Astrocyte of the spinal cord (primary cell): ENCODE measurements at regions not wholly inside any gene's neighbourhood (a gene's known extent, or its start where the extent isn't known, plus 50 kb on each side); places are given as distances from the start of the nearest gene placed in this dataset.
"Not testable (repeated sequence)": the region's sequence is repeated elsewhere in the genome, so short reads cannot be mapped to it uniquely, and the experiment has no call there.

ENCODE experiments used
- DNase-seq: peaks from one replicate; pipeline ENCODE4 v3.0.0; 2011; ENCODE audit warnings: low read depth, low spot score
- H3K4me3 ChIP-seq: 2 replicates; pipeline ENCODE4 v1.5.1; 2011; ENCODE audit warnings: low read depth, mild to moderate bottlenecking, low read length, moderate library complexity
- in situ Hi-C: cut with HindIII; loops from 2 replicates; pipeline ENCODE4 v1.10.0; 2017; ENCODE audit warnings: low sequenced_read_pairs
- TF ChIP-seq, protein P1 (sequence below): IDR thresholded peaks from 2 replicates; pipeline ENCODE4 v1.5.1; 2012; ENCODE audit warnings: low read depth, mild to moderate bottlenecking, low read length, inconsistent platforms

DNA sequence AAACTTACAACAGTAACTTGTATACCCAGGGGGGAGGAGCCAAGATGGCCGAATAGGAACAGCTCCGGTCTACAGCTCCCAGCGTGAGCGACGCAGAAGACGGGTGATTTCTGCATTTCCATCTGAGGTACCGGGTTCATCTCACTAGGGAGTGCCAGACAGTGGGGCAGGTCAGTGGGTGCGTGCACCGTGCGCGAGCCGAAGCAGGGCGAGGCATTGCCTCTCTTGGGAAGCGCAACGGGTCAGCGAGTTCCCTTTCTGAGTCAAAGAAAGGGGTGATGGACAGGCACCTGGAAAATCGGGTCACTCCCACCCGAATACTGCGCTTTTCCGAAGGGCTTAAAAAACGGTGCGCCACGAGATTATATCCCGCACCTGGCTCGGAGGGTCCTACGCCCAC is 278.8 kb downstream of the FAM47B start:
- in situ Hi-C loops, H3K4me3 ChIP-seq, DNase-seq: not testable (repeated sequence)

DNA sequence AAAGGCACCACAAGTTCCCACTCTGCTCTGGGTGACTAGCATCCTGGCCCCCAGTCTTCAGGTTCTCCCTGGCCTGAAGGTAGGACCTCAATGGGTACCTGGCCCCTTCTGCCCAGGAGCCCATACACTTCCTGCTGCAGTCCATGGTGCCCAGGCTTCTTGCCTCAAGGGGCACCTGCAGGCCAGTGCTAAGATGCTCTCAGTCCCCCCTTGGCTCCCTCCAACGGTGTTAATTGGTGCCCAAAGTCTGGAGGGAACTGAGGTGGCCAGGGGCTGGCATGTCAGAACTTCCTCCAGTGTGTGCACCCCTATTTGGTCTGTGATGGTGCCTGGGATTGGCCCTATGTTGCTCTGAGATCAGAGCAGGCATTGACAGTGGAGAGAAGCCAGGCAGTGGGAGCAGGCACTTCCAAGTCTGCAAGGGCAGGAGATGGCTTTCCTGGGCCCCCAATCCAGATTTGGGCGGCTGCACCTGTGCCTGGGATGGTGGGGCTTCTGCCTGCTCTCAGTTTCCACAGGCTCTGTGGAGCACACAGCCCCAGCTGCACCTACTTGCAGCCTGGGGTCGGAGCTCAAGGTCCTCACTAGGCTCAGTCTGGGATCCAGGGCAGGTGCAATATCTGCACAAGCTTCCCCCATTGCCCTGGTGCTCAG is 301.6 kb downstream of the FAM47B start:
- TF ChIP-seq, protein P1, sequence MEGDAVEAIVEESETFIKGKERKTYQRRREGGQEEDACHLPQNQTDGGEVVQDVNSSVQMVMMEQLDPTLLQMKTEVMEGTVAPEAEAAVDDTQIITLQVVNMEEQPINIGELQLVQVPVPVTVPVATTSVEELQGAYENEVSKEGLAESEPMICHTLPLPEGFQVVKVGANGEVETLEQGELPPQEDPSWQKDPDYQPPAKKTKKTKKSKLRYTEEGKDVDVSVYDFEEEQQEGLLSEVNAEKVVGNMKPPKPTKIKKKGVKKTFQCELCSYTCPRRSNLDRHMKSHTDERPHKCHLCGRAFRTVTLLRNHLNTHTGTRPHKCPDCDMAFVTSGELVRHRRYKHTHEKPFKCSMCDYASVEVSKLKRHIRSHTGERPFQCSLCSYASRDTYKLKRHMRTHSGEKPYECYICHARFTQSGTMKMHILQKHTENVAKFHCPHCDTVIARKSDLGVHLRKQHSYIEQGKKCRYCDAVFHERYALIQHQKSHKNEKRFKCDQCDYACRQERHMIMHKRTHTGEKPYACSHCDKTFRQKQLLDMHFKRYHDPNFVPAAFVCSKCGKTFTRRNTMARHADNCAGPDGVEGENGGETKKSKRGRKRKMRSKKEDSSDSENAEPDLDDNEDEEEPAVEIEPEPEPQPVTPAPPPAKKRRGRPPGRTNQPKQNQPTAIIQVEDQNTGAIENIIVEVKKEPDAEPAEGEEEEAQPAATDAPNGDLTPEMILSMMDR: no peak
- in situ Hi-C loops: no loop called here
- H3K4me3 ChIP-seq: no peak overlapping the region
- DNase-seq: no peak

DNA sequence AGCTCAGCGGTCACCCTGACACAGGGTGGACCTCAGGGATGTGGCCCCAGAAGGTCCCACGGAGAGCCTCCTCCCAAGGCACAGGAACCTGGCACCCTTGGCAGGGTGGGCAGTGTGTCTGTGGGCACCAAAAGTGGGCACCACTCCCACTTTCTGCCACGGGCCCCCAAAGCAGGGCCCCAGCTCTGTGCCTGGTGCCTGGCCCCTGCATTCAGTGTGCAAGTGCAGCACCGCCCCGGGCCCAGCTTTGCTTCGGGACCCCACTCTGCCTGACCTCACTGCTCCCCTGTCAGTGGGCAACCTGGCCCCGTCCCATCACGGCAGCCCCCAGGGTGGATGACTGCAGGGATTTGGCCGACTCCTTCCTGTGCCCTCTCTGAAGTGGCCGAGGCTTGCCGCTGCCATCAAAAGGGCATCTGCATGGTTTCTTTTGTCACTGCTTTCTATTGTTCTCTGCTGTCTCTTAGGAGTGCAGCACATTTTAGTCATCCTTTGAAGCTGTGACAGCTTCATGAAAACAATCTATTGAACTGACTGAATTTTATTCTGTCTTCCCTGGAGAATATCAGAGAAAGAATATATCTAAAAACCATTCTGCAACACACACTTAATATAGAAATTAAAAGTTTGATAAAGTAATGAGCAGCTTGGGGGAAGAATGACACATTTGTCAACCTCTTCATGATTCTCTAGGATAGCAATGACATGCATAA is 302.4 kb downstream of the FAM47B start:
- no peak for DNase-seq
- TF ChIP-seq, protein P1: no peak
- in situ Hi-C loops: no loop called here
- no peak overlapping the region for H3K4me3 ChIP-seq

DNA sequence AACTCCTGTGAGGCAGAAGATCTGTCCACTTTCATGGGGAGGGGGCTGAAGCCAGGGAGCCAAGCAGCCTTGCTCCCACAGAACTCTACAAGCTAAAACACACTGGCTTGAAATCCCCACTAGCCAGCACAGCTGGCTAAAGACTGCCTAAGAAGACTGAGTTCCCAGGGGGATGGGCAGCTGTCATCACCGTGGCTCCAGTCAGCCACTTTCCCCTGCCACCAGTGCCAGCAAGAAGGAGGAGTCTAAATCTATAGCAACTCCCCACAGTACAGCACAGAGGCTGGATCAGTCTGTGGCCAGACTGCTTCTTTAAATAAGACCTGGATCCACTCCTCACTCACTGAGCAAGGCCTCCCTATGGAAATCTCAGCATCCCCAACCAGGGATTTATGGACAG is 308.6 kb downstream of the FAM47B start:
- TF ChIP-seq, protein P1: no peak
- in situ Hi-C loops: no loop called here
- no peak for DNase-seq
- no peak overlapping the region for H3K4me3 ChIP-seq

DNA sequence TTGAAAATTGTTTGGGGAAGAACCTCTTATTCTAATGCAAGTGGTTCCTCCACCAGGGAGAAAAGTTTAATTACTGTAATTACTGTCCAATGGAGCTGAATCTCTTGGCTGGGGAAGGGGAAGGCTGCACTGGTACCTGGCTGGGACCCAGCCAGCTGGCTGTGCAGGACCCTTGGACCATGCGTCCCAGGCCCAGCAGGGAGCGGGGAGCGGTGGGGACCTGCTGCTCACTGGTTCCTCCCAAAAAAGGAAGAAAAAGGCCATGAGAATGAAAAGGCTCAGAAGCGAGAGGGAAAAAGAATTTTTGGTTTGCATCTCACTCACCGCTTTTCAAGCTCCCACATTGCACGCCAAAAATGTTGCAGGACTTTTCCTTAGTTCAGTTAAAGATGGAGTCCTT is 333.5 kb downstream of the FAM47B start:
- no peak for DNase-seq
- TF ChIP-seq, protein P1: no peak
- in situ Hi-C loops: no loop called here
- no peak overlapping the region for H3K4me3 ChIP-seq

DNA sequence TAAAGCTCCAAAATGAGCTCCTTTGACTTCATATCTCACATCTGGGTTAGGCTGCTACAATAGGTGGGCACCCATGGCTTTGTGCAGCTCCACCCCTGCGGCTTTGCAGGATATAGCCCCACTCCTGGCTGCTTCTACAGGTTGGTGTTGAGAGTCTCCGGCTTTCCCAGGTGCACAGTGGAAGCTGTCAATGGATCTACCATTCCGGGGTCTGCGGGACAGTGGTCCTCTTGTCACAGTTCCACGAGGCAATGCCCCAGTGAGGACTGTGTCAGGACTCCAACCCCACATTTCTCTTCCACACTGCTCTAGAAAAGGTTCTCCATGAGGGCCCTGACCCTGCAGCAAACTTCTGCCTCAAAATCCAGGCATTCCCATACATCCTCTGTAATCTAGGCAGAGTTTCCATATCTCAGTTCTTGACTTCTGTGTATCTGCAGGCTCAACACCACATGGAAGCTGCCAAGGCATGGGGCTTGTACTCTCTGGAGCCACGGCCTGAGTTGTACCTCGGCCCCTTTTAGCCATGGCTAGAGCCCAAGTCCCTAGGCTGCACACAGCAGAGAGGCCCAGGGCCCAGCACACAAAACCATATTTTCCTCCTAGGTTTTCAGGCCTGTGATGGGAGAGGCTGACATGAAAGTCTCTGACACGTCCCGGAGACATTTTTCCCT is 342.8 kb downstream of the FAM47B start:
- TF ChIP-seq, protein P1: no peak
- DNase-seq: no peak
- no peak overlapping the region for H3K4me3 ChIP-seq
- in situ Hi-C loops: no loop called here

DNA sequence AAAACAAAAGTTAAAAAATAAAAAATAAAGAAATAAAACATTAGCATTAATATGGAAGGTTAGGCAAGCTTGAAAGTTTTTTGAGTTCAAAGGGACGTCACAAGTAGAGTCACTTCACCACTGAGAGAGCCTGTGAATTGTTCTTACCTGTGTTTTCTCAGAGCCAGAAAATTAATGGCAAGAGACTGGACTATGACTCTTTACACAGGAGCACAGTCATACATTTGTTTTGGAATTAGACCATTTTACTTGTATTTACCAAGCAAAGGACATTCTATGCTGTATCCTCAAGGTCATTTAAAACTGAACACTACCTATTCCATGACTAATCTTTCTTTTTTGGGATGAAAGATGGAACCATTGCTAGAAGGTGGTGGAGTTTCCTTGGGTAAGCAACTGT is 346.1 kb downstream of the FAM47B start:
- in situ Hi-C loops: no loop called here
- H3K4me3 ChIP-seq: no peak overlapping the region
- DNase-seq: no peak
- TF ChIP-seq, protein P1: no peak
